ENCODE measurements at regions not wholly inside any gene's neighbourhood (a gene's known extent, or its start where the extent isn't known, plus 50 kb on each side); places are given as distances from the start of the nearest gene placed in this dataset.

GRCh38 chr16:66245868-66246267 is 120.6 kb upstream of the CDH5 start:
- TF ChIP-seq CTCF (IDR thresholded peaks at IDR 0.05): no peak
- TF ChIP-seq POLR2AphosphoS5 (IDR thresholded peaks at IDR 0.05): no peak
- no peak for TF ChIP-seq EP300 (IDR thresholded peaks at IDR 0.05)
- no peak for TF ChIP-seq POLR2A (IDR thresholded peaks at IDR 0.05)

Measured in suprapubic skin (tissue), 4 donors.